ENCODE measurements at regions not wholly inside any gene's neighbourhood (a gene's known extent, or its start where the extent isn't known, plus 50 kb on each side); places are given as distances from the start of the nearest gene placed in this dataset.
A peak's percentile ranks its signal among the peaks of the same experiment; 100 is the strongest.
"Not testable (repeated sequence)": the region's sequence is repeated elsewhere in the genome, so short reads cannot be mapped to it uniquely, and the experiment has no call there.

DNA sequence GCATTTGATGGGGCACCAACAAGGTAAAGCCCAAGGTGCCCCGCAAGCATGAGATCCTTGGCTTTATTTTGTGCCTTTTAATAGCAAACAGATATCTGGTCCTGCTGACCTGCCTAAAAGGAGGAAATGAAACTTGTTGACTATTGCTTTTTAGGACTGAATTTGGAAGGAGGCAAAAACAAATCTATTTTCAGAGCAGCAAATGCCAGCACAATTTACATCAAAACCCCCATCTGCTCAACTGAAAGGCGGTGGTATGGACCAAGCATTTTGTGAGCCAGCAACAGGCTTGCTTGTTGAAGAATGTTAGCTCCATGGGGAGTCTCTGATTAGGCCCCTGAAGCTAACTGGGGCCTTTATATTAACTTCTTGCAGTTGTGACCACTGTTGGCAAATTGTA lies 192.6 kb upstream of the E2F8 start:
- no peak for DNase-seq (ENCODE audit: low read depth, low spot score)

DNA sequence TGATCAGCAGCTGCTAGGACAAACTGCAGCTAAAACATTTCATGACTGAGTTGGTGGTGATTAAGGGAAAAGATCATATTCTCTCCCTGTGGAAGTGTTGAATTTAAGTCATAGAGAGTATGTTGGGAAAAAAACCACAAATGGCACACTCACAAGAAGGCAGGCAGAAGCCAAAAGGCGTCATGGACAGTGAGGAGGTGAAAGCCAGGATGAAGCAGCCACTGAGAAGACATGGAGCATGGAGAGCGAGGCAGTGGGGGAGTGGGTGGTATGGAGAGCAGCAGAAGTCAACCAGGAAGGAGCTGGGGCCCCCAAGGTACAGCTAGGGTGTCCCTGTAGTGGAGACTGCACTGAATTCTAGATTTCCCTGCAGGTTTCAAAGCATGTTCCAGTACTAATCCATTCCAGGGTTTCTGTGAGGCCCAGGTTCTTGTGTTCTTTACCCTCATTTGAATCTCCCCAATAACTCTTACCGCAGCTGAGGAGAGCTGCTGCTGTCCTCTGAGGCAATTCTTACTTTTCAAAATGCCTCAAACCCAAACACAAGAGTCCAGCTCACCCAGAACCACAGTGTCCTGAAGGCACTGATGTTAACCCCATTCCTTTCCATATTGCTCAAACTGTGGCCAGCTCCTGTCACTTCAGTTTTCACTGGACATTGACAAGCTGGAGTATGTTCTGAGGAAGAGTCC lies 191.8 kb upstream of the E2F8 start:
- peak; percentile 88 for DNase-seq (ENCODE audit: low read depth, low spot score)

DNA sequence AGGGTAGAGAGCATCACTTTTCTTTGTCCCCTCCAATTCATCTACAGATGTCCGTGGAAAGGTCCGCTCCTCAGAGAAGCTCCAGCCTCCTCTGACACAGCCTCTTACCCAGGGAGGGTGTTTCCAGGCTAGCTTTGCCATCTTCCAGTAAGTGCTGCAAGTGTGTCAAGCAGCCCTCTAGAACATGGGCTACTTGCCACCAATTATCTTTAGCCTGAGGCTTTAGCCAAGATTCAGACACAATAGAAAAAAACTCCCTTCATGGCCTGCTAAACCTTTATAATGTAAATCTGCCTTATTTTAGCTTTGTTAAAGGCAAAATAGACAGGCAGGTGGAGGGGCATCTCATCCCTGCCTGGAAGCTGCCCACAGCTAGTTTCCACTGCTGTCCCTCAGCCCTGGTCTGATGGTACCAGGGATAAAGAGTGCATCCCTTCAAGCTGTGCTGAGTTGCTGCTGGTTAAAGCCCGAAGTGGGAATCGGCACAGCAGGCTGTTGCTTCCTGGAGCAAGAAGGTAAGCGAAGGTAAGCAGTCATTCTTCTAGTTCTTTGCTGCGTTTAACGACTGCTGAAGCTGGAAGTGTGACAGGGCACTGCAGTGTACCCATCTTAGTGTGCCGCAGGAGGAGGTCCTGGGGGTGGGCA lies 190.1 kb upstream of the E2F8 start:
- peak; percentile 46 for DNase-seq (ENCODE audit: low read depth, low spot score)

DNA sequence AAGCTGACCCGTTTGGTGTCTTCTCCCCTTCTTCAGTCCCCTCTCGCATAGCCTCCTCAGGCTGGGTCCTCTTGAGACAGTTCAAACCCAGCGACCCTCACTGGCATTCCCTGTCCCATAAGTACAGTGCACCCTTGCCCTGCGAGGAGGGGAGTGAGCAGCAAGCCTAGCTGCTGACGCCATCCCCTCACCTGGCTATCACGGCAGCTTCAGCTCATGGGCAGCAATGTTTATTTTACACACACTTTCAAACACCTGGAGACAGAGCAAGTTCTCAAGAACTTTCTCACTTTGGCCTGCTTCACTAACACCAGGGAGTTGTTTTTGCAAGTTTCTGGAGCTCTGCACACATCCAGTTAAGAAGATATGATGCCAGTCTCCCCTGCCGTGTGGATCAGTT lies 189.6 kb upstream of the E2F8 start:
- DNase-seq (ENCODE audit: low read depth, low spot score), result no peak

DNA sequence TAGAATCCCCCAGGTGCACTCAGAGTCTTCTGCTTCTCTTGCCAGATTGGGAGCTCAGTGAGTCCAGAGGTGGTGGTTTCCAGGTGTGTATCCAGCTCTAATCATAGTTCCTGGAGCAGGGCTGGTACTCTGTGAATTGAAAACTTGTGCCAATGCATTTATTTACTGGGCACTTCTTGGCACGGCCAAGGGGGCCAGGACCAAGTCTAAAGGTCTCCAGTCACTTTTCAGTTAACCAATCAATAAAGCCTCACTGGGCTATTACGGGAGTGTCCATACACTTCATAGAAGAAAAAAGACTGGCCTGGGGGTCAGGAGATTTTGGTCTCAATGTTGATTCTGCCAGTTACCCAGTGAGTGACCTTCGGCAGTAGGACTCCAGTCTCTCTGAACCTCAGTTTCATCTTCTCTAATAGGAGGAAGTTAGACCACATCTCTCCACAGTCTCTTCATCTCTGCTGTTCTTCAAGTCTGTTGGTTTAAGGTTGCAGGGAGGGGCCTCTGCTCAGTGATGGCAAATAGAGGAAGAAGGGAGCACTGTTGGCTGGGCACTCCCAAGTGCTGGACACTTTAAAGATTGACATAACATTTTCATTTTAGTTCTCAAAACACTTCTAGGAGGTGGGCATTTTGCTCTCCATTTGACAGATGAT lies 188.5 kb upstream of the E2F8 start:
- DNase-seq (ENCODE audit: low read depth, low spot score), result no peak

DNA sequence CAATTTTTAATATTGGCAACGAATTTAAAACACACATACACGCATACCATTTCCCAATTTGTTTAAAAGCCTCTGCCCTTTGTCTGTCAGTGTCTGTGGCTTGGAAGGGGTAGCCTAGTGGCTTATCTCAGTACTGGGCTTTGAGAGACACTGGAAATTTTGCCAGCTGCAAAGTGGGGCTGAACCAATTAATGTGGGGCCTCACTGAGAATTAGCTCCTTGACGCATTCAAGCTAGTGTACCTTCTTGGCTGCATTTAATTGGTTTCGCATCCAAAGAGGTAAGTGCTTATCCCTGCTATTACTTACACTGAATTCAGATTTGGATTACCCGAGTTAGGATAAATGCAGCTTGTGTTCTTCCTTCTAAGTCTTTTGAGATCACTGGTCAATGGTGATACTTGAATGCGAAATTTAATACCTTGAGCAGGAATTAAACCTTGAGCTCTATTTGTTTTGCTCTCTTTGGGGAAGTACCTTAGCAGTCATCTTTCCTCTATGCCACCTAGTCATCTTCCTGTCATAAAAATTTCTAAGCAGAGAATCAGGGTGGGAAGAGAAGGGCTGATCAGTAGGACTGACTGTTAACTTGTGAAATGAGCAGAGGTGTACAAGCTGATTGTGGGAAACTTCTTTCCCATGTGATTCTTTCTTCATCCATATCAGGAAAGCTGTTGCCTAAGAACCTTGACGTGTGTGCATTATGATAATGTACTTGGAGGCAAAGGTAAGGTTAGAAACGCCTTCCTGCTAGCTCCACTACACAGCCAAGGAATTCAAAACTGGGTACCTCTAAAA lies 187.7 kb upstream of the E2F8 start:
- no peak for DNase-seq (ENCODE audit: low read depth, low spot score)

DNA sequence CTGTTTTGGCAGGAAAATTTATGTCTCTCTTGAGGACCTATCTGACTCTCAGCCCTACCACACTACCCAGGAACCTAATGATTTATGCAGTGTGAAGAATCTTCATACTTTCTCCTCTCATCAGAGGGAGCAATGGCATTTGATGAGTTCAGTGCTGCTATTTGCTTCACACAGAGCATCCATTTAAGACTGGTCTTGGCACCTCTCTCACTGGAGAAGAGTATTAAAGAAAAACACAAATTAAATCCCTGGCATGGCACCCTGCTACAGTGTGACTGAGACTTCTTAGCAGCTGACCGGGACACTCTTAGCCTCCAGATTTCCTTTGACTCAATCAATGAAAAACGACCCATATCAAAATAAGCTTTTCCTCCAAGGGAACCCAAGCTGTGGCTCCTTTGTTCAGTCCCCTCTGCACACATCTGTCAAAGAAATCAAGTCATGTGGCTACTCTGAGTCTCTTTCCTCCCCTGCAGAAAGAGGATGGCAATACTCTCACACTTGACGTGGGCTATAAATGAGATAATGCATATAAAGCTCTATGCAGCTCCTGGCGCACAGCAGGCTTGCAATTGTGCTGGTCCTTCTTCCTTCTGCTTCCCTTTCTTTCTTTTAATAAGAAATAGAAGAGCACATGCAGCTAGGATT lies 186.1 kb upstream of the E2F8 start:
- no peak for DNase-seq (ENCODE audit: low read depth, low spot score)

DNA sequence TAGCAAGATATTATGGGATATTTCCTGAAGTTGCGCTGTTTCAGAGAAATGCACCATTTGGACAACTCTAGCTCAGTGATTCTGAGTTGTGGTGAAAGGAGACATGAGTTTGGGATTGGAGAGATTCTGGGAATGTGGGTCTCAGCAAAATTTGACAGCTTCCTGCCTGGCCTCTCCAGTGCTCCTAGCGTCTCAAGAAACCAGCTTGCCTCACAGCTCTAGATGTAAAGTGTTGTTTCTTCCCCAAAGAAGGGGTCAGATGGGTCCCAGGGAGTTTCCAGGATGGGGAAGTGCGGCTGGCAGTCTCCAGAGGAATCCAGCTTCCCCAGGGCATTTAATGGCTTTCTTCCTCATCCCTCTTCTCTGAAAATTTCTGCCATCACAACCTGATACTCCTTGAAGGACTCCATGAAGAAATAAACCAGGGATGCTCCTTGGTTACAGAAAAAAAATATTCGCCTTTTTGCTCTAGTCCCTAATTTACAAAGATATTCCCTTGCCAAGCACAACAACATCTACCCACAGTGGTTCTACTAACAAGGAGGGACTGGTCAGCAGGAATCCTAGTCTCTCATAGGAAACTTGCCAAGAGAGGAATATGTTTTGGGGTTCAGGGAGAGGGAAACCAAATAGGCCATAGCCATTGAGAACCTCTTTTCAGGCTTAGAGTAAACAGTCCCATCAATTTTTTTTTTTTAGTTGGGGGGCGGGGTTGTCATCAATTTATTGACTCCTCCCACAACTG lies 185.4 kb upstream of the E2F8 start:
- DNase-seq (ENCODE audit: low read depth, low spot score), result no peak

DNA sequence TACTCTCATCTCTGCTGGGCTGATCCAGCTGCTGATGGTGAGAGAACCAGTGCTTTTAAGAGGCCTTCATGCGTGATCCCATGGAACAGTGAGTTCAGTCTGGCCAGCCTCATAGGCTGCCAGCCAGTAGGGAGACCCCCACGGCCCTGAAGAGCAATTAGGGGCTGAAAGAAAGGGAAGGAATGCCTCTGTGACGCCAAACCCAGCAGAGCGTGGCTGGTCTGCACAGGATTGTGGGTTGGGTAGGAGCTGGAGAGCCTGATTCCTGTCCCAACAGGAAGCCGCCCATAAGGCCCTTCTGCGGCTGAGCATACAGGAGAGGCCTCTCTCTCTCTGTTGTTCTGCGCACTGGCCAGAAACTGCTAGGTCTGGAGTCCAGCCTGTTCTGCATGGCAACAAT lies 181.5 kb upstream of the E2F8 start:
- peak; percentile 60 for DNase-seq (ENCODE audit: low read depth, low spot score)

DNA sequence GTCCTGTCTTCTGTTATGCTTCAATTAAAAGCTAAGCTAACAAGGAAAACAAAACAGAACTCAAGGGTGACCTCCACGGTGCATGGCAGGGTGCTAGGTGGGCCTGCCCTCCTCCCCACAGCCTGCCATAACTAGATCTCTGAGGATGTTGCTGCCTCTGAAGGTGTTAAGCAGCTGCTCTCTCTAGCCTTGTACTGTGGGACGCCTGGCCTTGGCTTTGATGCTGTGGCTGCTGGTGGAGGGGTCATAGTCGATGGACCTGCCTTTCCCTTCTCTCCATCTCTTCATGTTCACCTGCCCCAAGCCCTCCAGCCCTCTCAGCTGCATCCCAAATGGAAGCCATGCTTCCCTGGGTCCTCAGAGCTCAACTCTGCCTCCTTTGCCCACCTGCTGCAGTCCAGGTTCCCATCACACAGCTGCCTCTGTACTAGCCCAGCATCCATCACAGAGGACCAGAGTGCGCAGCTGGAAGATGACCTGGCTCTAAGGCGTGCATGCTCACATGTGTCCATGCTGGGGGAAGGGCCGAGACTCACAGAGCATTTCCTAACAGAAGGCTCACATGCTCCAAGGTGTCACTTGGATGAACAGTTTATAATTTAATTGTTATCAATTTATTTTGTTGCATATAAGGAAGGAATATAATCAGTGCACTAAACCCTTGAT lies 180.3 kb upstream of the E2F8 start:
- DNase-seq (ENCODE audit: low read depth, low spot score), result no peak

DNA sequence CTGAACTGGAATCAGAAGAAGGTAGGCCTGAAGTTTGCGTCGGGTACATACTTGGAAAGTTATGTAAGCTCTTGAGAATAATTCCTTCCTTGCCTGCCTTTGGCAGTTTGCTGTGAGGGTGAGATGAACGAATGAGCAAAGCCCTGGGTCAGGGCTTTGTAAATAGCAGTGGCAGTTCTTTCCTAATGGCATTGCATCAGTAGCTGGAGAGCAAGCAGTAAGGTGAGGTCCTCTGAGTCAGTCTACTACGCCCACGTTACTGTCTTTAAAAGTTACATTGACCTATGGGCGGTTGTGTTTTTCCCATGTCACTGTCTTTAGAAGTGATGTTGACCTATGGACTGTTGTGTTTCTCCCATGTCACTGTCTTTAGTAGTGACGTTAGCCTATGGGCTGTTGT lies 179.1 kb upstream of the E2F8 start:
- DNase-seq (ENCODE audit: low read depth, low spot score), result no peak

DNA sequence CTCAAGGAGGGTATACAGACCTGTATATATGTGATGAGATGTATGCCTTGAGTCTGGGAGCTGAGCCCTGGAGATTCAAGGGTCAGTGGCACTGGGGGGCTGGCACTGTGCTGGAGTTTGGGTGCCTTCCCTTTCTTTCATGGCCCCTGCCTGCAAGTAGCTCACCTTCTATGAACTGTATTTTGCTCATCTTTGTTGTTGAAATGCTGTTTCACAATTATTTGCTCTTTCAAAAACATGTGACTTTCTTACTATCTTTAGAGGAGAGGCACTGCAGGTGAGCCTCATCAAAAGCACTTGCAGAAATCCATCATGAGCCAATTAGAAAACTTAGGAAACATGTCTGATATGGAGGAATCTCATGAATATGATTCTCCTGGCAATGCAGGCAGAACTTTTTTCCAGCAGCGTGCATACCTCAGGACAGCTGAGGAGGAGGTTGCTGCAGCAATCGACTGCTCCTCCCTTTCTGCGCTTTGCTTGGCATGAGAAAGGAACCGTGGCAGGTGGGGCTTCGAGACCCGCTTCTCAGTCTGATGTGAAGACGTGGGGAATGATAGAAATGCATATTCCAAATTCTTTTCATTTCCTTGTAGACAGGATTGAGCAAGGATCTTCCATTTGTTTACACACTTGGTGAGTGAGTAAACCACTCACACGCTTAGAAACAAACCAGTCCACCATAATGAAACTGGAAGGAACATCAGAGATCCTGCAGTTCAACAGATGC lies 178.4 kb upstream of the E2F8 start:
- peak; percentile 23 for DNase-seq (ENCODE audit: low read depth, low spot score)

DNA sequence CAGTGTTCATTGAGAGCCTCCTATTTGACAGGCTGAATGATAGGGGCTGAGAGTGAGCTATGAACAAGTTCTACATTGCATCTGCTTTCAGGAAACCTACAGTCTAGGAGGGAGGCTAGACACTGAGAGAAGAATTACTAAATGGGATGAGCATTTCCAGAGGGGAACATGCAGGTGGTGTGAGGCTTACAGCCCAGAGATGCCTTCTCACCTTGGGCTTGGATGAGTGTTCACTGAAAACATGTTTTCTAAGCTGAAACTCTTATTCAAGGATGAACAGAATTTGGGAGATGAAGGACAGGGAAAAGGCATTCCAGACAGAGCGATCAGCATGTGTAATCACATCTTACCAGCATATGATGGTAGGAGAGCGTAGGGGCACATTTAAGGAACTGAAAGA lies 177.5 kb upstream of the E2F8 start:
- no peak for DNase-seq (ENCODE audit: low read depth, low spot score)

DNA sequence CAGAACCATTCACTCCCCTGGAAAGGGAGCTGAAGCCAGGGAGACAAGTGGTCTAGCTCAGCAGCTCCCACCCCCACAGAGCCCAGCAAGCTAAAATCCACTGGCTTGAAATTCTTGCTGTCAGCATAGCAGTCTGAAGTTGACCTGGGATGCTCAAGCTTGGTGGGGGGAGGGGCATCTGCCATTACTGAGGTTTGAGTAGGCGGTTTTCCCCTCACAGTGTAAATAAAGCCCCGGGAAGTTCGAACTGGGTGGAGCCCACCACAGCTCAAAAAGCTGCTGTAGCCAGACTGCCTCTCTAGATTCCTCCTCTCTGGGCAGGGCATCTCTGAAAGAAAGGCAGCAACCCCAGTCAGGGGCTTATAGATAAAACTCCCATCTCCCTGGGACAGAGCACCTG lies 171.3 kb upstream of the E2F8 start:
- DNase-seq (ENCODE audit: low read depth, low spot score), result not testable (repeated sequence)

DNA sequence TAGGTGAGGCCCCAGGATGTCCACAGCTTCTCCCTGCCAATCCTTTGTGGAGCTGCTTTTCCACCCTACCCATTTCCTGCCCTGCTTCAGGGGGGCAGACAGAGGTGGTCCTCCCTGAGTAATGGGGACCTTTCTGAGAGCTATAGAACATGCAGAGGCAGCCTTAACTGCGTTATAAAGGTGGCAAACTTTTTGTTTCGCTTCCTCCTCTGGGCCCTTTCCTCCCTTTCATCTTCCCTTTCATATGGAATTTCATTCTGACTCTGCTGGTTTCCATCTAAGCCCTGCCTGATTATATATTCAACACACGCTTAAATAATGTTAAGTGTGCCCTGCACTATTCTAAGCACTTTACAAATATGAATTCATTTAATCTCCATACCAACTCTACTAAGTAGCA lies 169.3 kb upstream of the E2F8 start:
- no peak for DNase-seq (ENCODE audit: low read depth, low spot score)

DNA sequence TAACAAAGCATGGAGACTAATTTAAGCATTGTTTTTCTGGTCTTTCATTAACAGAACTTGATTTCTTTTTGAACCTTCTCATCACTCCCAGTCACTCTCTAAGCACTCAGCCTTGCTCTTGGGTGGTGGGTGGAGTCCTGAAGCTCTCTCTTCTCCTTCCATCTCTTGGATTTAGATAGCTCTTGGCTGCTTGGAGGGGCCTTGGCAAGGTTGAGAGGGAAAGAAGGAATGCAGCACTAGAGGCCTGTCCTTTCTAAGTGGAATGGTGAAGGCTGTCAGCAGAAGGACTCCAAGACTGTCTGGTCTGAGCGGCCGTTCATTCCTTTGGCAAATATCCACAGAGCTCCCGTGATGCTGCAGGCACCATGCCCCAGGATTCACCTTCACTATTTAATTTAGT lies 168.6 kb upstream of the E2F8 start:
- DNase-seq (ENCODE audit: low read depth, low spot score), result no peak

DNA sequence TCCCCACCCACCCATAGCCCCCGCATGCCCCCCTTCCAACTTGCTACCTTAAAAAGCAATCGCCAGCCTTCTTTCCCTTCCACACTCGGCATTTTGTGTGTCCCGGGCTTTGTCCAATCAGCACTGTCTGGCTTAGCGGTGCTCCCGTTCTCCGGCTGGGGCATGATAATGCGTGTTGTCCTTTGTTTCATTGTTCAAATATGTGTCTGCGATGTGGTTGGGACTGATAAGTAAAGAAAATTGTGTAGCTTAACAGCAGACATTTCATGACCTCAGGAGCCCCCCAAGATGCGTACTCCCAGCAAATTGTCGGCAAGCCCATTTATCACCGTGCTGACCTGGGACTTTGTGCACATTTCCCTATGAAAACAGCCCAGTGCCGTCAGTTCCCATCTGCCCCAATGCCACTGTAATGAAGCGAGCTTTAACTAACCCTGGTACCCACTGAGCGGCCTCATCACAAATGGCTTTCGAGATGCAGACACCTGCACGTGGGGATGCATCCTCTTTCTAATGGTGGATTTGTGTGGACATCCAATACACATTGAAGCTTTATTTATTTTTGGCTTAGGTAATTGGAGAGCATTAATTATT lies 167.0 kb upstream of the E2F8 start:
- no peak for DNase-seq (ENCODE audit: low read depth, low spot score)

DNA sequence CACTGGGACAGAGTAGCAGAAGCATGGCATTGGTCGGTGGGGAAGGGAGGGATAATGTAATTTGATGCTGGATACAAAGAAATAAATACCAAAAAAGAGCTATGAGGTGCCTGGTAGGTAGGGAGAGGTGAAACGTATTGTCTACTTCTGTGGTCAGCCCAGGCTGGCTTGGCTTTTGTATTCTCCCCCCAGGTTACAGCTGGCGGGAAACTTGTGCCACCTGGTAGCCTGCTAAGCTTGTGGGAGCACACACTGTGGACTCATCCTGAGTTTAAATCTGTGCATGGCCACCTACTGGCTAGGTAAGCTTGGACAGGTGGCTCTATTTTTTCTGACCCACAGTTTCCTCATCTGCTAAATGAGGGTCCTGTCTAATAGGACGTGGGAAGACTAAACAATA lies 165.2 kb upstream of the E2F8 start:
- no peak for DNase-seq (ENCODE audit: low read depth, low spot score)

DNA sequence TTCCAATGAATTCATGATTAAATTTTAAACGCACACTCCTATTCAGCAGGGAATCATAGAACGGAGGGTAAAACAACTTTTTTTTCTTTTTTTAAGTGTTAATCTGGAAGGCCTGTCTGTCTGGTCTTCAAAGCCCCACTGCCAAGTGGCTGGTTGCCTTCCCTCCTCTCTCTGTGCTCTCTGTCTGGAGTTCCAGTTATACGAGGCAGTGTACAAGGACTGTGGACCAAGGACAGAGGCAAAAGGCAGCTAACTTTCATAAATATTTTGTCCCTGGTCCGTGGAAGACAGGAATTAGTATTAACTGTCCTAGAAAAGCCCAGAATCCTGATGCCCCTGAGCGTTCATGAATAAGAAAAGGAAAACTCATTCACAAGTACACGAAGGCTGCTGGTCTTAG lies 164.0 kb upstream of the E2F8 start:
- no peak for DNase-seq (ENCODE audit: low read depth, low spot score)

Measured in astrocyte of the hippocampus (primary cell).